ENCODE measurements at regions not wholly inside any gene's neighbourhood (a gene's known extent, or its start where the extent isn't known, plus 50 kb on each side); places are given as distances from the start of the nearest gene placed in this dataset.
"Not testable (repeated sequence)": the region's sequence is repeated elsewhere in the genome, so short reads cannot be mapped to it uniquely, and the experiment has no call there.

GRCh38 chr11:87743007-87743406 is 432.2 kb downstream of the RAB38 start:
- DNase-seq: no peak

- DNase-seq: no peak
Measured at GRCh38 chr11:87740968-87741367, 434.3 kb downstream of the RAB38 start.

- DNase-seq: no peak
Measured at GRCh38 chr11:87740451-87740850, 434.8 kb downstream of the RAB38 start.

DNA sequence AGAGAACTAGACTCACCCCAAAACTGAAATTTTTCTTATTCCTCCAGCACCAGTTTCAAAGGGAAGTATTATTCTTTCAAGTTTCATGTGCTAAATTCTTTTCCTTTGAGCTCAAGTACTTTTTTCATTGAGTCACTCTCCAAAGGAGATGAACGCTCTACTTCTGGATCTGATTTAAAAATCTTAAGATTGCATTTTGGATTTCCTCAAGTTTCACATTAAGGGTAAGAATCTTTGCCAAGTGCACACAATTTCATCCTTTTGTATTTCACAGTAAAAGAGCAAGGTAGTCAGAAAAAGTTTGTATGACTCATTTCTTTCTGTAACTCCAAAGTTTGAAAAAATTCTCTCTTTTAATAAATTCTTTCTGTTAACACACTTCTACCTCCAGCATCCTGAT is 435.5 kb downstream of the RAB38 start:
- DNase-seq: no peak

DNA sequence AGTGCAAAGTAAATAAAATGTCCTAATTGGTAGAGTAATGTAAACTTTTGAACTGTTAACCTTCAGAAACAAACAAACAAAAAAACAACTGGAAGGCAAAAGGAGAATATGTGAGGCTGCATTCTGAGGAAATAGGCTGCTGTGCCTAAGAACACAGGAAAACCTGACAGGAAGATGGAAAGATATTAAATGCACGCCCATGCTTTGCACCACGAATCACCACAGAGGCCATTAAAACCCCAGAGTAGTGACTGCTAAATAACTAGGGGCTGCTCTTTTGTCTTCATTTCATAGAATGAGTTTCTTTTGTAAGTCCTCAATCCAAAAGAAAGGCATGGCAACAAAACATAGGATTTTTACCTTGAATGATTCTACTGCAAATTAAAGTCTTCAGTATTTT is 436.0 kb downstream of the RAB38 start:
- DNase-seq: no peak

DNA sequence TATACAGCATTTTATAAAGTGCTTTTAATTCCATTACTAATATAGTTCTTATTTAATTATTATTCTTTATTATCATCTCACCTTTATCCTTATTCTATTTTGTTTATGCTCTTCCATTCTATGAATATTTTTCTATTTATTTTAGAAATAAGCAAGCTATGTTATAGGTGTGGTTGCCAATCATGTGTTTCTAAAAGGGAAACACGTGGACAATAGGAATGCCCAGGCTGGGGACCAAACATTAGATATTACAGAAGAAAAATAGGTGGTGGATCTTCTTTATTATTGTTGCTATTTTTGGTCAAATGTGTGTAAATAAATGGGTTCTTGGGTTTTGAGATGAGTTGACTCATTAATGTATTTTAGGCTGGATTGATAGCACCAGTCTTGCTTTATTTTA is 438.3 kb downstream of the RAB38 start:
- no peak for DNase-seq

- no peak for DNase-seq
Measured at GRCh38 chr11:87726506-87726905, 448.7 kb downstream of the RAB38 start.

- no peak for DNase-seq
Measured at GRCh38 chr11:87724358-87724757, 450.9 kb downstream of the RAB38 start.

DNA sequence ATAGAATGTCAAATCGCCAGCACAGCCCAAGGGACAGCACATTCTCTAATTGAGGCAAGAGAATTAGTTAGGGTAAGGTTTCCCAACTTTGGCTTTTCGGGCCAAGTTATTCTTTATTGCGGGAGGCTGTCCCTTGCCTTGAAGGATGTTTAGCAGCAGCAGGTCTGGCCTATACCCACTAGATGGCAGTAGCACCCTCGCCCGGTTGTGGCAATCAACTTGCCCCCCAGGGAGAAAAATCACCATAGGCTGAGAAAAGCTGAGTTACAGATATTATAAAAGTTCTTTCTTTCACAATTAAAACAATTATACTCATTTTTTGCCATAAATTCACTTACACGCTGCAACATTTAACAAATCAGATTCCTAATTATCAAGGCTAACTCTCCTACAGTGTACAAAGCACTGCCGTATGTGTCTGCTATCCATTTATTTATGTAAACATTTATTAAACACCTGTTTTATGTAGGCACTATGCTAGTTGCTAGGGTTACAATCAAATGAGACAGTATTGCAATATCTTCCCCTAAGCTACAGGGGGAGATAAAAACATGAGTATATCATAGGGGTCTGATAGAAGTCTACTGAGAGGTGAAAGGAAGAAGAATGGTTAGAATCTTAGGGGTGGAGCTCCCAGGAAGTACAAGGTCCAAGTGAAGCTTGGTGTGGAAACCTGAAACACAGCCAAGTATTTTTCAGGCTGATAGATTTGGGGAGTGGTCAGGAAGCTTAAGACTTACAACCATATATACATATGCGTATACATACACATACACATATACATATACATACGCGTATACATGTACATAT is 452.3 kb downstream of the RAB38 start:
- peak; percentile 24 for DNase-seq

GRCh38 chr11:87719326-87720073 is 455.7 kb downstream of the RAB38 start:
- DNase-seq: no peak

DNA sequence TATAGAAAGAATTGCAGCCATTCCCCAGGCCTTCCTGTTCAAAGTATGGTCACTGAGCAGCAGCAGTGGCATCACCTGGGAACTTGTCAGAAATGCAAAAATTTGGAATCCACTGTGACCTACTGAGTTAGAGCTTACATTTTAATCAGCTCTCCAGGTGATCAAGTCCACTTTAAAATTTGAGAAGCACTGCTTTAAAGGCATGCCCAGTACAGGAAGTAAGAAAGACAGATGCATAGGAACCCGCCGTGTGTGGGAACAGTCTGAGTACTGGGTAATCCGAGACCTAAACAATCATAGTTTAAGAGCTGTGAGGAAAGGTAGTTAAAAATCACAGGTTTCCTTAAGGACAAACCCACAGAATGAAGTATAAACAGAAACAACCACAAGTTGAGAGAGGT is 462.4 kb downstream of the RAB38 start:
- no peak for DNase-seq

GRCh38 chr11:87712391-87712790 is 462.9 kb downstream of the RAB38 start:
- DNase-seq: no peak

DNA sequence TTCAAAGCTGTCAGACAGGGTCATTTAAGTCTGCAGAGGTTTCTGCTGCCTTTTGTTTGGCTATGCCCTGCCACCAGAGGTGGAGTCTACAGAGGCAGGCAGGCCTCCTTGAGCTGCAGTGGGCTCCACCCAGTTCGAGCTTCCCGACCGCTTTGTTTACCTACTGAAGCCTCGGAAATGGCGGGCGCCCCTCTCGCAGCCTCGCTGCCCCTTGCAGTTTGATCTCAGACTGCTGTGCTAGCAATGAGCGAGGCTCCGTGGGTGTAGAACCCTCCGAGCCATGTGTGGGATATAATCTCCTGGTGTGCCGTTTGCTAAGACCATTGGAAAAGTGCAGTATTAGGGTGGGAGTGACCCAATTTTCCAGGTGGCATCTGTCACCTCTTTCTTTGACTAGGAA is 471.7 kb downstream of the RAB38 start:
- not testable (repeated sequence) for DNase-seq

DNA sequence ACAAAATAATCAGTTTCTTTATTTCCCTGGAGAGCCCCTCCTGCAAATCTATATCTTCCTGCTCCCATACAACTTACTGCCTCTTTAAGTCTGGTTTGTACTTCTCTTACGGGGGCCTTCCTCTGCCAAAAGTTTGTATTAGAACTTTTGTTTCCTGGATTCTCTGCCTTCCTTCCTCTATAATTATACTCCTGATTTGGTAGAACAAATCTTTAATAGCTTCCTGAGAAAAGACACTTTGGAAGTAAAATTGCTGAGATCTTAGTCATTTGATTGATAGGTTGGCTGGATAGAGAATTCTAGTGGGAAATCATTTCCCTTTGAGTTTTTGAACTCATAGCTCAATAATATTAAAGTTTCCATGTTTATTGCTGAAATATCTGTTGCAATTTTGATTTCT is 499.2 kb downstream of the RAB38 start:
- DNase-seq: no peak

DNA sequence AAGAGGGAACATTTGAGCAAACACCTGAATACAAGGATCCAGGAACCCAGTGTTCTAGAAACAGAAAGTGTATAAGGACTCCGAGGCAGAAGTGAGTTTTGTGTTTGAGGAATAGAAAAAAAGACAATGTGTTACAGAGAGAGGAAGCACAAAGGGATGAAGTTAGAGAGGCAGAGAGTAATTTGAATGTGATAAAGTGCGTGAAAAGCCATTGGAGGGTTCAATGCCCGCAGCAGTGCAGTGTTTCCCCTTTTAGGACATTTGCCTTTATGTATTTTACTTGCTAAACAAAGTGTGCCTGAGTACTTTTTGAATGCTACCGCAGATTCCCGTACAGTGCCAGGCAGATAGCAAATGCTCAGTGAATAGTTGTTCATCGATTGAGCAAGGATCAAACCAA is 508.5 kb downstream of the RAB38 start:
- DNase-seq: no peak

DNA sequence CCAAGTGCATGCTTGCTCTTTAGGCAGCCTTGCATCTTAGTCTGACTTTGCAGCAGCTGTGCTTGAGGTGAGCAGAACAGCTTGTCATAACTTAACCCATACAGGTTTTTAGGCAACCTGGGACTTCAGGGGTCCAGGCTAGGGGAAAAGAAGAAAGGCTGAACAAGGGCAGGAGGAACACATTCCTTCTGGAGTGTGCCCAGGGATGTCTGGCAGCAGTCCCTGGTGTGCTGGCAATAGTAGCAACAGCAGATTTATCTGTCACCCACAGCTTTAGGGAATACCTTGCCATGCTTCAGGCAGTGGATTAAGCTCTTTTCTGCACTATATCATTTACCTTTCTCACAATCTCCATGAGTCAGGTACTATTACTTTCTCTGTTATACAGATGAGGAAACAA is 513.0 kb downstream of the RAB38 start:
- no peak for DNase-seq

DNA sequence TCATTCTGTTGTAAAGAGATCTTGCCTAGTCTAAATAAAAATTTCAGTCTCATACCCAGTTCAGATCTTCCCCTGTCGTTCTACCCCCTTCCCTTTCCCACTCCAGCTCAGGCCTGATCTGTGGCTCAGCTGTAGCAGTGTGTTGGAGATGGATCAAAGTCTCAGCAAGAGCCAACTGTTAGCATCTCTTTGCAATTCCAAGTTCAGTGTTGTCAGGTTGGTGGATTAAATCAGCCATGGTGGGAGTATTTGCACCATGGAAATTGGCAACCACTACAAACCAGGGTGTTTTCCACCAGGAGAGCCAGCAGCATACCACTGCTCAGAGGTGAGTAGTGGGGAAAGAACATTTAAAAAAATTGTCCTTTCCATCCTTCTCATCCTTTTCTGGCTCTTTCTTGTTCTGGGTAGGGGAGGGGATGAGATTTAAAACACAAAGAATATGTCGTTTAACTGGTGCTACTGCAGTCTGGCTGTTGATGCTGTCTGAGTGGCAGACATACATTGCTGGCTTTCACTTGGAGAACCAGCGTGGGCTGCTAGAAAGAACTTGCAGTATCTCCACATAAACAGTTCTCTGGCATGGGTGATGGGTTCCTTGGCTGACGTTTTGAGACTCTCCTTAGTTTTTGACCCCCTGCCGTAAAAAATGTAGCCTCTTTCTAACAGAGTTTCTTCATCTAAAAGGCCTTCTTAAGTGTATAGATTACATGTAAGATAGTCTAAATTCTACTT is 514.1 kb downstream of the RAB38 start:
- DNase-seq: no peak

DNA sequence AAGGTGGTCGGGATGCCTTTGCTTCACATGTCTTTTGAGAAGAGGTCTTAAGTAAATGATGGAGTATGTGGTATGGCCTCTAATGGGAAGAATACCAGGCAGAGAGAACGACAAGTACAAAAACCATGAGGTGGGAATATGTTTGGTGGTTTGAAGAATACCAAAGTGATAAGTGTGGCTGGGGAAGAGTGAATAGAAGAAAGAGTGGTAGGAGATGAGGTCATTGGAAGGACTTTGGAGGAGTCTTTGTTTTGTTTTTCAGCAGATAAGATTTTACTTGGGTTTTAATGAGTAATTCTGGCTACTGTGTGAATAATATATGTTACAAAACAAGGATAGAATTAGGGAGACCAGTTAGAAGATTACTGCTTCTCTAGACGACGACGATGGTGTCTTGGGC is 515.4 kb downstream of the RAB38 start:
- no peak for DNase-seq

- DNase-seq: no peak
Measured at GRCh38 chr11:87645626-87646025, 529.6 kb downstream of the RAB38 start.

- DNase-seq: no peak
Measured at GRCh38 chr11:87639753-87640364, 535.4 kb downstream of the RAB38 start.

DNA sequence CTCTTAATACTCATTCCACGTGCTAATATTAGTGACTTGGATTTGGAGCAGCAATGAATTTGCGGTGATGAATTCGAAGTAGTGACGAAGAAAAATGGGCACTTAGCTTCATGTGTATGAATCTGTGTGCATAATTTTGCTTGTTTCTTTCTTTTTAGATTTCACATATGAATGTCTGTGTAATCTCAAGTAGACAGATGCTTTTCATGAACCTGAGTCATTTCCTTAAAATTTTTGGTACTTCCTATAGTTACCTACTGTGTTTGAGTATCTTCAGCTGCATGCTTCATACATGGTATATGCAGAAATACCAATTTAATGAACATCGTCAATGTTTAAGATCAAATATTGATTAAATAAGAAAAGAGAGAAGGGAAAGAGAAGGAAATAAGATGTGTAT is 540.2 kb downstream of the RAB38 start:
- DNase-seq: no peak

DNA sequence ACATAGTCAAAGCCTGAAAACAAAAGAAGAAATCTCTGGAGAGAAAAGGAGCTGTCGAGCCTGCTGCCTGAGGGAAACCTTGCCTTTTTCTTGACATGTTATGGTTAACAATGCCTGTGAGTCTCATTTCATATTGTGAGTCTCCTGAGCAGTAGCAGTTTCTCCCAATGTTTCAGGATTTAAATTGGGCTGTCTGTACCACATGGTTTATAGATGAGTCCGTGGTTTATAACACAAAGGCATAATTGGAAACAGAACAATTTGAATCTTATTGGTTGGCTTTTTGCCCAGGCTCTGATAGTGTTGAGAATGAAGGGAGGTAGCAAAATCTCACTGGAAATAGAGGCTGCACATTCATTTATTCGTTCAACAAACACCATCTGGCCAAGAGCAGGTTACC is 540.9 kb downstream of the RAB38 start:
- DNase-seq: no peak

GRCh38 chr11:87628957-87629356 is 546.3 kb downstream of the RAB38 start:
- no peak for DNase-seq
